ENCODE measurements at regions not wholly inside any gene's neighbourhood (a gene's known extent, or its start where the extent isn't known, plus 50 kb on each side); places are given as distances from the start of the nearest gene placed in this dataset.
"Not testable (repeated sequence)": the region's sequence is repeated elsewhere in the genome, so short reads cannot be mapped to it uniquely, and the experiment has no call there.

DNA sequence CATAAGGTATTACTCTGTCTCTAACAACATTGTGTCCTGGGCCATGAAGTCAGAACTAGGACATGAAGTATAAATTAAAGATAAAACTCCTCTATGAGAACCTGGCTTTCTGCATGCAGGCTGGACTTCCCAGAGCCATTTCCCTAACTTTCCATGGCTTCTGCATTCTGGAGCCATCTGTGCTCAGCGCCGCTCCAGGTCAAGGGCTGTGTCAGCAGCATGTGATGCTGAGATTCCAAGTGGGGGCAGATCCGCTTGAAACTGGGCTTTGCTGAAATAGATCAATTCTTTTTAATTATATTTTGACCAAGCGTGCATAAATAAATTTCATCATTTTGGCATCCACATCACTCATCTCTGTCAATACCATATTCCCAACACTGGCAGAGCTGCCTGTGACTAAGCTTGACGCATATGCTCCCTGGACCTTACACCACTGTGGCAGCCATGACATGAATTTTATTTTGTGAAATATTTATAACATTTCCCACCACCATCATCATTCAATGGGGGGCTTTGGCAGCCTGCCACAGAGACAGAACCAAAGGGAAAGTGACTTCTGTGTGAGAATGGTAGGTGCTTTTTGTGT is 110.4 kb upstream of the KCNK1 start:
- in situ Hi-C loops (cut with MboI; ENCODE audit: low sequenced_read_pairs in 4 of 4) (no loop called here), intact Hi-C loops (cut with DNase I; ENCODE audit: low total_unique reads) (no loop called here)
- H3K27me3 ChIP-seq: no peaks in the 10 kb centered on the region
- no peak overlapping the region for H3K27ac ChIP-seq
- DNase-seq (no peak), ATAC-seq (no peak)
- no peaks in the 10 kb centered on the region for H3K4me1 ChIP-seq
- H3K4me3 ChIP-seq: no peak overlapping the region
- no peak for TF ChIP-seq POLR2A (IDR thresholded peaks at IDR 0.05)
- TF ChIP-seq, protein P1, sequence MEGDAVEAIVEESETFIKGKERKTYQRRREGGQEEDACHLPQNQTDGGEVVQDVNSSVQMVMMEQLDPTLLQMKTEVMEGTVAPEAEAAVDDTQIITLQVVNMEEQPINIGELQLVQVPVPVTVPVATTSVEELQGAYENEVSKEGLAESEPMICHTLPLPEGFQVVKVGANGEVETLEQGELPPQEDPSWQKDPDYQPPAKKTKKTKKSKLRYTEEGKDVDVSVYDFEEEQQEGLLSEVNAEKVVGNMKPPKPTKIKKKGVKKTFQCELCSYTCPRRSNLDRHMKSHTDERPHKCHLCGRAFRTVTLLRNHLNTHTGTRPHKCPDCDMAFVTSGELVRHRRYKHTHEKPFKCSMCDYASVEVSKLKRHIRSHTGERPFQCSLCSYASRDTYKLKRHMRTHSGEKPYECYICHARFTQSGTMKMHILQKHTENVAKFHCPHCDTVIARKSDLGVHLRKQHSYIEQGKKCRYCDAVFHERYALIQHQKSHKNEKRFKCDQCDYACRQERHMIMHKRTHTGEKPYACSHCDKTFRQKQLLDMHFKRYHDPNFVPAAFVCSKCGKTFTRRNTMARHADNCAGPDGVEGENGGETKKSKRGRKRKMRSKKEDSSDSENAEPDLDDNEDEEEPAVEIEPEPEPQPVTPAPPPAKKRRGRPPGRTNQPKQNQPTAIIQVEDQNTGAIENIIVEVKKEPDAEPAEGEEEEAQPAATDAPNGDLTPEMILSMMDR (IDR thresholded peaks at IDR 0.05 in 4 of 5, conservative IDR thresholded peaks at IDR 0.05 in 1 of 5): no peak
- H3K36me3 ChIP-seq: no peaks in the 10 kb centered on the region
- no peaks in the 10 kb centered on the region for H3K9me3 ChIP-seq

DNA sequence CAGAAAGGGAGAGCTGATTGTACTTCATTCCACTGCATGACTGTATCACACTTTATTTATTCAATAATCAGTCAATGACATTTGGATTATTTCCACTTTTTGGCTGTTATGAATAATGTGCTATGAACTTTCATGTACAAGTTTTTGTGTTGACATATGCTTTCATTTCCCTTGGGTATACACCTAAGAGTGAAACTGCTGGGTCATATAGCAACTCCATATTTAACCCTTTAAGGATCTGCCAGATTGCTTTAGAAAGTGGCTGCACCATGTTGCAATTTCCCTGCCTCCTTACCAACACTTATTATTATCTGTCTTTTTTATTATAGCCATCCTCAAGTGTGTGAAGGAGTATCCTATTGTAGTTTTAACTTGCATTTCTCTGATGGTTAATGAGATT is 108.8 kb upstream of the KCNK1 start:
- H3K36me3 ChIP-seq: no peaks in the 10 kb centered on the region
- in situ Hi-C loops (cut with MboI; ENCODE audit: low sequenced_read_pairs in 4 of 4): no loop called here
- no peaks in the 10 kb centered on the region for H3K27me3 ChIP-seq
- no peaks in the 10 kb centered on the region for H3K9me3 ChIP-seq
- H3K27ac ChIP-seq: no peak overlapping the region
- ATAC-seq: no peak
- intact Hi-C loops (cut with DNase I; ENCODE audit: low total_unique reads): no loop called here
- no peak overlapping the region for H3K4me3 ChIP-seq
- DNase-seq: no peak
- H3K4me1 ChIP-seq: no peaks in the 10 kb centered on the region
- TF ChIP-seq POLR2A (IDR thresholded peaks at IDR 0.05): no peak
- TF ChIP-seq, protein P1 (IDR thresholded peaks at IDR 0.05 in 4 of 5, conservative IDR thresholded peaks at IDR 0.05 in 1 of 5): no peak

DNA sequence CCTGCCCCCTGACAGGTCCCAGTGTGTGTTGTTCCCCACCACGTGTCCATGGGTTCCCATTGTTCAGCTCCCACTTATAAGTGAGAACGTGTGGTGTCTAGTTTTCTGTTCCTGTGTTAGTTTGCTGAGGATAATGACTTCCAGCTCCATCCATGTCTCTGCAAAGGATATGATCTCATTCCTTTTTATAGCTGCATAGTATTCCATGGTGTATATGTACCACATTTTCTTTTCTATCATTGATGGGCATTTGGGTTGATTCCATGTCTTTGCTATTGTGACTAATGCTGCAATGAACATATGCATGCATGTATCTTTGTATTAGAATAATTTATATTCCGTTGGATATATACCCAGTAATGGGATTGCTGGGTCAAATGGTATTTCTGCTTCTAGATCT is 108.0 kb upstream of the KCNK1 start:
- DNase-seq; ATAC-seq; intact Hi-C loops (cut with DNase I; ENCODE audit: low total_unique reads); H3K9me3 ChIP-seq; H3K27ac ChIP-seq; H3K4me3 ChIP-seq; in situ Hi-C loops (cut with MboI; ENCODE audit: low sequenced_read_pairs in 4 of 4); H3K27me3 ChIP-seq; H3K36me3 ChIP-seq; H3K4me1 ChIP-seq: not testable (repeated sequence)

DNA sequence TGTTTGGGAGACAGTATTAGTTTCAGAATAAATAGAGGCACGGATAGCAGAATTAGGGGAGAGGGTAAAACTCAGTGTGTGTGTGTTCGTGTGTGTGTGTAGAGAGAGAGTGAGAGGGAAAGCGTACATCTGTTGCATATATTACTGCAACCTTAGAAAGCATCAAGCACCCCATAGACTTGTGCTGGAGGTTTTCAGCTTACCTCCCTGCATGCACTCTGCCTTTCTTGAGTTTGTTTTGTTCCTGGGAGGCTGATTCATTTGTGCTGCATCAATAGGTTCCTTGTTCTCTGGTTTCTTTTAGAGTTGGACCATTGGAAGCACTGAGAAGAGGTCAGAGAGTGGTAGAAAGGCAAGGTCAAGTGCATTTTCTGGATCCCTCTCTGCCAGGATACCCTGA is 104.4 kb upstream of the KCNK1 start:
- Histone ChIP-seq H3K27ac (no peak overlapping the region), H3K27me3 (no peaks in the 10 kb centered on the region), H3K4me3 (no peak overlapping the region), H3K4me1 (no peaks in the 10 kb centered on the region), H3K9me3 (no peaks in the 10 kb centered on the region), H3K36me3 (no peaks in the 10 kb centered on the region)
- in situ Hi-C loops (cut with MboI; ENCODE audit: low sequenced_read_pairs in 4 of 4) (no loop called here), intact Hi-C loops (cut with DNase I; ENCODE audit: low total_unique reads) (no loop called here)
- DNase-seq (no peak), ATAC-seq (no peak)
- TF ChIP-seq, protein P1 (IDR thresholded peaks at IDR 0.05 in 4 of 5, conservative IDR thresholded peaks at IDR 0.05 in 1 of 5): no peak
- no peak for TF ChIP-seq POLR2A (IDR thresholded peaks at IDR 0.05)

DNA sequence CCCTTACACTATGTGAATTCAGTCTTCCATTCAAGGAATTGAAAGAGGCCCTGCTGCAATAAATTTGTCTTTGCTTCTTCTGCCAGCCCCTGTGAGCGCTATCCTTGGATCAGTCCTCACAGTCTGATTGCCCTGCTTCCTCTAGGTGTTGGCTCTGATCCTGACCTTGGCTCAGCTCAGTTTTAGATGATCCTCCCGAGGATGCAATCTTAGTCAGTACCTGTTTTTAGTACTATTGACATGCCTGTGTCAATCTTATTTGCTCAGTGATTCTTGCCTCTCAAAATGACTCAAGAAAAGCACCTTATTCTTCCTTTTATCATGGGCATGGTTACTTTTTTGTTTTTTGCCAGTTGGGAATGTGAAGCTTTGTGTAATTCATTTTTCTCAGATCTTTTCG is 101.4 kb upstream of the KCNK1 start:
- ATAC-seq: no peak
- H3K9me3 ChIP-seq: no peaks in the 10 kb centered on the region

More for the DNA sequence above, 101.4 kb upstream of the KCNK1 start:
- TF ChIP-seq POLR2A (IDR thresholded peaks at IDR 0.05): no peak
- TF ChIP-seq, protein P1 (IDR thresholded peaks at IDR 0.05 in 4 of 5, conservative IDR thresholded peaks at IDR 0.05 in 1 of 5): no peak
- no peaks in the 10 kb centered on the region for H3K4me1 ChIP-seq
- DNase-seq: no peak
- intact Hi-C loops (cut with DNase I; ENCODE audit: low total_unique reads) (no loop called here), in situ Hi-C loops (cut with MboI; ENCODE audit: low sequenced_read_pairs in 4 of 4) (no loop called here)
- H3K27ac ChIP-seq: no peak overlapping the region
- no peaks in the 10 kb centered on the region for H3K36me3 ChIP-seq
- no peaks in the 10 kb centered on the region for H3K27me3 ChIP-seq
- no peak overlapping the region for H3K4me3 ChIP-seq

Data from gastrocnemius medialis (tissue), 4 donors.